Skeletal muscle cell (primary cell): ENCODE measurements at regions not wholly inside any gene's neighbourhood (a gene's known extent, or its start where the extent isn't known, plus 50 kb on each side); places are given as distances from the start of the nearest gene placed in this dataset.

ENCODE experiments used
- DNase-seq: peaks from one replicate; pipeline ENCODE4 v3.0.0-alpha.2; 2010; ENCODE audit warnings: low read depth
- H3K4me3 ChIP-seq: 2 replicates; pipeline ENCODE4 v1.5.1; 2011; ENCODE audit warnings: low read depth, mild to moderate bottlenecking, control low read depth, low read length, moderate library complexity

GRCh38 chr9:16316456-16316855 is 554.0 kb downstream of the BNC2 start:
- H3K4me3 ChIP-seq = no peak overlapping the region
- no peak for DNase-seq

- H3K4me3 ChIP-seq = no peak overlapping the region
- DNase-seq = no peak
These were observed 553.3 kb downstream of the BNC2 start for GRCh38 chr9:16316911-16317817.

- no peak for DNase-seq
- H3K4me3 ChIP-seq = no peak overlapping the region
These were observed 551.9 kb downstream of the BNC2 start for GRCh38 chr9:16318516-16319060.

- DNase-seq = no peak
- no peak overlapping the region for H3K4me3 ChIP-seq
These were observed 550.8 kb downstream of the BNC2 start for GRCh38 chr9:16319646-16320045.

GRCh38 chr9:16320338-16320902 is 550.0 kb downstream of the BNC2 start:
- no peak for DNase-seq
- H3K4me3 ChIP-seq = no peak overlapping the region

- H3K4me3 ChIP-seq = no peak overlapping the region
- DNase-seq = no peak
These were observed 548.9 kb downstream of the BNC2 start for GRCh38 chr9:16321461-16322119.

GRCh38 chr9:16322849-16323248 is 547.6 kb downstream of the BNC2 start:
- DNase-seq = no peak
- no peak overlapping the region for H3K4me3 ChIP-seq

- H3K4me3 ChIP-seq = no peak overlapping the region
- DNase-seq = no peak
These were observed 544.5 kb downstream of the BNC2 start for GRCh38 chr9:16325966-16326365.

GRCh38 chr9:16328349-16328748 is 542.1 kb downstream of the BNC2 start:
- no peak overlapping the region for H3K4me3 ChIP-seq
- DNase-seq = no peak

- DNase-seq = peak; percentile 78
- no peak overlapping the region for H3K4me3 ChIP-seq
These were observed 540.8 kb downstream of the BNC2 start for GRCh38 chr9:16329671-16330113.

GRCh38 chr9:16331031-16331430 is 539.4 kb downstream of the BNC2 start:
- DNase-seq = no peak
- no peak overlapping the region for H3K4me3 ChIP-seq

- DNase-seq = no peak
- H3K4me3 ChIP-seq = no peak overlapping the region
These were observed 538.9 kb downstream of the BNC2 start for GRCh38 chr9:16331527-16331926.

- no peak for DNase-seq
- no peak overlapping the region for H3K4me3 ChIP-seq
These were observed 536.8 kb downstream of the BNC2 start for GRCh38 chr9:16333691-16334090.

GRCh38 chr9:16335788-16336580 is 534.5 kb downstream of the BNC2 start:
- peak; percentile 98 for DNase-seq
- H3K4me3 ChIP-seq = no peak overlapping the region

- no peak for DNase-seq
- no peak overlapping the region for H3K4me3 ChIP-seq
These were observed 533.6 kb downstream of the BNC2 start for GRCh38 chr9:16336833-16337232.

GRCh38 chr9:16337322-16338029 is 533.0 kb downstream of the BNC2 start:
- H3K4me3 ChIP-seq = no peak overlapping the region
- DNase-seq = peak; percentile 93

GRCh38 chr9:16341177-16341576 is 529.3 kb downstream of the BNC2 start:
- no peak for DNase-seq

GRCh38 chr9:16342246-16343020 is 528.0 kb downstream of the BNC2 start:
- H3K4me3 ChIP-seq = no peak overlapping the region
- no peak for DNase-seq

More at GRCh38 chr9:16341177-16341576, 529.3 kb downstream of the BNC2 start:
- H3K4me3 ChIP-seq = no peak overlapping the region
